ENCODE measurements at regions not wholly inside any gene's neighbourhood (a gene's known extent, or its start where the extent isn't known, plus 50 kb on each side); places are given as distances from the start of the nearest gene placed in this dataset.

- no peak for DNase-seq
Observed at GRCh38 chr22:27483095-27483785, 318.3 kb downstream of the MN1 start.

- DNase-seq, result no peak
Observed at GRCh38 chr22:27485842-27486241, 315.7 kb downstream of the MN1 start.

- DNase-seq, result no peak
Observed at GRCh38 chr22:27487600-27488452, 313.7 kb downstream of the MN1 start.

GRCh38 chr22:27488456-27489177, 312.9 kb downstream of the MN1 start:
- peak in 1 of 56 donors; percentile 19 for DNase-seq

- DNase-seq, result no peak
Observed at GRCh38 chr22:27489178-27489675, 312.3 kb downstream of the MN1 start.

GRCh38 chr22:27490080-27490479, 311.5 kb downstream of the MN1 start:
- no peak for DNase-seq

GRCh38 chr22:27491888-27492287, 309.7 kb downstream of the MN1 start:
- DNase-seq, result no peak

GRCh38 chr22:27492566-27493201, 308.9 kb downstream of the MN1 start:
- no peak for DNase-seq

GRCh38 chr22:27493796-27494195, 307.8 kb downstream of the MN1 start:
- no peak for DNase-seq

GRCh38 chr22:27494785-27495184, 306.8 kb downstream of the MN1 start:
- DNase-seq, result no peak

- DNase-seq, result no peak
Observed at GRCh38 chr22:27495325-27495724, 306.2 kb downstream of the MN1 start.

- DNase-seq, result no peak
Observed at GRCh38 chr22:27499121-27499520, 302.4 kb downstream of the MN1 start.

- DNase-seq, result no peak
Observed at GRCh38 chr22:27501191-27501936, 300.2 kb downstream of the MN1 start.

- DNase-seq, result no peak
Observed at GRCh38 chr22:27502327-27502726, 299.2 kb downstream of the MN1 start.

GRCh38 chr22:27504360-27505253, 296.9 kb downstream of the MN1 start:
- DNase-seq, result no peak

GRCh38 chr22:27507111-27507611, 294.4 kb downstream of the MN1 start:
- peak in 2 of 56 donors; percentile 5 for DNase-seq

GRCh38 chr22:27507935-27508526, 293.5 kb downstream of the MN1 start:
- no peak for DNase-seq

- no peak for DNase-seq
Observed at GRCh38 chr22:27509132-27509920, 292.2 kb downstream of the MN1 start.

Measured in nucleus accumbens (tissue), 56 donors.